GM18505 (cell line): ENCODE measurements at regions not wholly inside any gene's neighbourhood (a gene's known extent, or its start where the extent isn't known, plus 50 kb on each side); places are given as distances from the start of the nearest gene placed in this dataset.
"Not testable (repeated sequence)": the region's sequence is repeated elsewhere in the genome, so short reads cannot be mapped to it uniquely, and the experiment has no call there.

Experiments used
- ATAC-seq: cut with Tn5 transposase; IDR thresholded peaks from one replicate; pipeline ENCODE4 v1.9.1; 2021; ENCODE audit not compliant: unreplicated experiment
- POLR2A ChIP-seq: IDR thresholded peaks from 4 replicates; pipeline ENCODE4 v1.6.1; 2011; ENCODE audit warnings: borderline replicate concordance; ENCODE audit not compliant: insufficient read depth, insufficient read length; ENCODE audit errors: extremely low read depth

GRCh38 chr12:34097213-34097612 is 74.9 kb downstream of the ALG10 start:
- ATAC-seq, result no peak
- TF ChIP-seq POLR2A, result no peak

- ATAC-seq, result no peak
- no peak for TF ChIP-seq POLR2A
These were observed 83.2 kb downstream of the ALG10 start for GRCh38 chr12:34105392-34105933.

GRCh38 chr12:34106172-34106571 is 83.9 kb downstream of the ALG10 start:
- TF ChIP-seq POLR2A, result no peak
- ATAC-seq, result no peak

- TF ChIP-seq POLR2A, result no peak
- no peak for ATAC-seq
These were observed 84.7 kb downstream of the ALG10 start for GRCh38 chr12:34107016-34107415.

- no peak for TF ChIP-seq POLR2A
- ATAC-seq, result no peak
These were observed 85.6 kb downstream of the ALG10 start for GRCh38 chr12:34107781-34108404.

- no peak for TF ChIP-seq POLR2A
- no peak for ATAC-seq
These were observed 86.1 kb downstream of the ALG10 start for GRCh38 chr12:34108405-34108803.

- no peak for ATAC-seq
- no peak for TF ChIP-seq POLR2A
These were observed 86.7 kb downstream of the ALG10 start for GRCh38 chr12:34108967-34109366.

GRCh38 chr12:34109390-34109789 is 87.1 kb downstream of the ALG10 start:
- no peak for TF ChIP-seq POLR2A
- no peak for ATAC-seq

GRCh38 chr12:34109909-34110531 is 87.7 kb downstream of the ALG10 start:
- not testable (repeated sequence) for ATAC-seq

- no peak for ATAC-seq
These were observed 97.1 kb downstream of the ALG10 start for GRCh38 chr12:34119366-34119765.

GRCh38 chr12:34121360-34121759 is 99.1 kb downstream of the ALG10 start:
- no peak for ATAC-seq
- TF ChIP-seq POLR2A, result no peak

More at GRCh38 chr12:34119366-34119765, 97.1 kb downstream of the ALG10 start:
- TF ChIP-seq POLR2A, result no peak

GRCh38 chr12:34123092-34123491 is 100.8 kb downstream of the ALG10 start:
- ATAC-seq, result peak; percentile 75

- no peak for TF ChIP-seq POLR2A
- ATAC-seq, result no peak
These were observed 102.3 kb downstream of the ALG10 start for GRCh38 chr12:34124608-34125007.

- ATAC-seq, result no peak
- no peak for TF ChIP-seq POLR2A
These were observed 103.9 kb downstream of the ALG10 start for GRCh38 chr12:34126239-34126641.
